IMR-90 (cell line): ENCODE measurements at regions not wholly inside any gene's neighbourhood (a gene's known extent, or its start where the extent isn't known, plus 50 kb on each side); places are given as distances from the start of the nearest gene placed in this dataset.

ENCODE experiments used
- ATAC-seq: fragments of 200-7000 bp; cut with Tn5 transposase; 2 replicates; pipeline ENCODE4 v1.9.1; 2020; ENCODE audit warnings: low read depth, mild to moderate bottlenecking, moderate library complexity
- BruUV-seq: library from RNA; stranded (reverse); fragments of 400-500 nt; replicated peaks from 2 replicates; lab custom pipeline; 2021; lab: Mats Ljungman, UMichigan
- CTCF ChIA-PET: fragments of 300-600 bp; formaldehyde crosslinking; extraction: SDS; loops from one replicate; lab custom pipeline; 2021; ENCODE audit warnings: antibody characterized with exemption; lab: Yijun Ruan, JAX
- POLR2A ChIA-PET: fragments of 300-600 bp; sonication (Branson Sonifier 250); formaldehyde crosslinking; loops from one replicate; lab custom pipeline; 2022; ENCODE audit warnings: antibody characterized with exemption; ENCODE audit not compliant: unreplicated experiment; lab: Charles Lee
- DNase-seq: peaks from one replicate; pipeline ENCODE4 v3.0.0; 2013
- H2AFZ ChIP-seq: replicated peaks from 2 replicates; pipeline ENCODE3; 2013; ENCODE audit warnings: low read length, mild to moderate bottlenecking; ENCODE audit not compliant: poor library complexity
- H2AK5ac ChIP-seq: 2 replicates; pipeline ENCODE4 v1.6.1; 2013; ENCODE audit warnings: low read depth, low read length, inconsistent platforms
- H2AK9ac ChIP-seq: replicated peaks from 2 replicates; pipeline ENCODE3; 2013; ENCODE audit warnings: mild to moderate bottlenecking, low read depth, low read length, moderate library complexity; ENCODE audit not compliant: poor library complexity
- H2BK120ac ChIP-seq: 2 replicates; pipeline ENCODE4 v1.6.1; 2013; ENCODE audit warnings: low read depth, low read length, inconsistent platforms
- H2BK15ac ChIP-seq: 3 replicates; pipeline ENCODE4 v1.6.1; 2013; ENCODE audit warnings: low read depth, low read length, inconsistent platforms
- H2BK20ac ChIP-seq: 2 replicates; pipeline ENCODE4 v1.6.1; 2013; ENCODE audit warnings: low read depth, mild to moderate bottlenecking, inconsistent platforms, low read length, moderate library complexity
- H2BK5ac ChIP-seq: 2 replicates; pipeline ENCODE4 v1.6.1; 2013; ENCODE audit warnings: mild to moderate bottlenecking, low read depth, low read length, inconsistent platforms; ENCODE audit not compliant: poor library complexity, severe bottlenecking
- H3K14ac ChIP-seq: replicated peaks from 2 replicates; pipeline ENCODE4 v1.6.1; 2013; ENCODE audit warnings: low read depth, low read length, inconsistent platforms
- H3K18ac ChIP-seq: 2 replicates; pipeline ENCODE4 v1.6.1; 2013; ENCODE audit warnings: low read depth, low read length, control low read depth
- H3K23ac ChIP-seq: 2 replicates; pipeline ENCODE4 v1.6.1; 2013; ENCODE audit warnings: low read depth, low read length, inconsistent platforms
- H3K27ac ChIP-seq: 2 replicates; pipeline ENCODE4 v1.5.1; 2013; ENCODE audit warnings: mild to moderate bottlenecking, control low read depth, low read length; ENCODE audit not compliant: insufficient read depth
- H3K27me3 ChIP-seq: 2 replicates; pipeline ENCODE4 v1.6.1; 2013; ENCODE audit warnings: low read length; ENCODE audit not compliant: control insufficient read depth, insufficient read depth
- H3K36me3 ChIP-seq: 2 replicates; pipeline ENCODE4 v1.6.1; 2013; ENCODE audit warnings: low read length, mixed read lengths; ENCODE audit not compliant: control insufficient read depth, insufficient read depth
- H3K4ac ChIP-seq: 2 replicates; pipeline ENCODE4 v1.6.1; 2013; ENCODE audit warnings: low read depth, low read length, inconsistent platforms
- H3K4me1 ChIP-seq: 2 replicates; pipeline ENCODE4 v1.6.1; 2013; ENCODE audit warnings: low read length, mixed read lengths; ENCODE audit not compliant: control insufficient read depth, insufficient read depth
- H3K4me2 ChIP-seq: 2 replicates; pipeline ENCODE4 v1.6.1; 2013; ENCODE audit warnings: low read depth, mild to moderate bottlenecking, control low read depth, low read length, moderate library complexity
- H3K4me3 ChIP-seq: 2 replicates; pipeline ENCODE4 v1.5.1; 2013; ENCODE audit warnings: low read depth, mild to moderate bottlenecking, control low read depth, low read length, moderate library complexity; ENCODE audit not compliant: insufficient read depth
- H3K56ac ChIP-seq: 2 replicates; pipeline ENCODE4 v1.6.1; 2013; ENCODE audit warnings: low read length, inconsistent platforms; ENCODE audit not compliant: insufficient read depth; ENCODE audit errors: extremely low read depth
- H3K79me1 ChIP-seq, 2 experiments: 2 replicates each; pipeline ENCODE4 v1.6.1; 2013; ENCODE audit warnings: low read length in 2 of 2, inconsistent platforms in 1 of 2, low read depth in 1 of 2
- H3K9ac ChIP-seq: 2 replicates; pipeline ENCODE4 v1.6.1; 2013; ENCODE audit warnings: low read depth, low read length, control low read depth
- H3K9me1 ChIP-seq: 2 replicates; pipeline ENCODE4 v1.6.1; 2013; ENCODE audit warnings: low read length, inconsistent platforms; ENCODE audit not compliant: insufficient read depth
- H3K9me3 ChIP-seq: 2 replicates; pipeline ENCODE4 v1.6.1; 2013; ENCODE audit warnings: low read length; ENCODE audit not compliant: control insufficient read depth, insufficient read depth
- H4K20me1 ChIP-seq: 2 replicates; pipeline ENCODE4 v1.6.1; 2013; ENCODE audit warnings: low read length, inconsistent platforms; ENCODE audit not compliant: insufficient read depth
- H4K5ac ChIP-seq: 2 replicates; pipeline ENCODE4 v1.6.1; 2013; ENCODE audit warnings: mild to moderate bottlenecking, low read depth, low read length, control low read depth
- H4K8ac ChIP-seq, 2 experiments: 2 replicates each; pipeline ENCODE4 v1.6.1; 2013; ENCODE audit warnings: low read depth in 2 of 2, low read length in 2 of 2, control low read depth in 1 of 2, inconsistent platforms in 1 of 2
- H4K91ac ChIP-seq: 2 replicates; pipeline ENCODE4 v1.6.1; 2013; ENCODE audit warnings: low read depth, low read length, inconsistent platforms; ENCODE audit not compliant: insufficient read depth
- CTCF ChIP-seq: conservative IDR thresholded peaks from 2 replicates; pipeline ENCODE4 v1.5.1; 2012; ENCODE audit warnings: mild to moderate bottlenecking, low read depth, low read length, improper control_type of control experiment
- NFE2L2 ChIP-seq: fragments of 150-350 bp; IDR thresholded peaks from 2 replicates; pipeline ENCODE4 v1.6.1; 2016; ENCODE audit warnings: low read depth, mild to moderate bottlenecking, low read length
- RAD21 ChIP-seq: IDR thresholded peaks from 2 replicates; pipeline ENCODE4 v1.6.1; 2012; ENCODE audit warnings: low read length, improper control_type of control experiment
- RCOR1 ChIP-seq: IDR thresholded peaks from 2 replicates; pipeline ENCODE4 v1.6.1; 2012; ENCODE audit warnings: mild to moderate bottlenecking, low read length, improper control_type of control experiment; ENCODE audit not compliant: insufficient replicate concordance
- SMC3 ChIP-seq: fragments of 150-350 bp; IDR thresholded peaks from 2 replicates; pipeline ENCODE4 v1.6.1; 2016; ENCODE audit warnings: low read depth, mild to moderate bottlenecking, antibody characterized with exemption, low read length, moderate library complexity
- WGBS, 2 experiments: methylation state at CpG; one replicate each; pipeline versions ENCODE4 v1.1.5 to v1.1.7; 2013; ENCODE audit warnings: missing lambda C conversion rate in 2 of 2; ENCODE audit not compliant: insufficient read length in 1 of 2; ENCODE audit errors: extremely low coverage in 2 of 2; 5-methylcytosine and 5-hydroxymethylcytosine counted together
- dilution Hi-C: fragments of 300-500 bp; cut with HindIII; formaldehyde crosslinking; loops from one replicate; pipeline ENCODE4 v1.14.3; 2018; ENCODE audit warnings: low sequenced_read_pairs; ENCODE audit not compliant: unreplicated experiment
- in situ Hi-C: fragments of 300-500 bp; cut with MboI; formaldehyde crosslinking; loops from 3 replicates; pipeline ENCODE4 v1.14.3; 2019; ENCODE audit warnings: low sequenced_read_pairs, inconsistent platforms, mixed read lengths
- intact Hi-C: fragments of 100-400 bp; cut with micrococcal nuclease; formaldehyde crosslinking; loops from 2 replicates; pipeline ENCODE4 v1.10.0; 2022

- Histone ChIP-seq H3K4ac (no peak overlapping the region), H3K27me3 (peaks cover 3% of the 10 kb centered on the region; the same call in 1 of the 2 replicates), H4K91ac (no peak overlapping the region), H4K5ac (no peak overlapping the region), H2BK120ac (no peak overlapping the region), H2BK20ac (no peak overlapping the region), H3K79me1 (no peaks in the 10 kb centered on the region), H3K4me2 (no peak overlapping the region), H2AK9ac (no peak overlapping the region), H2BK5ac (no peak overlapping the region), H3K18ac (no peak overlapping the region), H4K8ac (no peak overlapping the region), H3K23ac (no peak overlapping the region), H3K9ac (no peak overlapping the region), H2AFZ (no peak overlapping the region), H3K56ac (no peak overlapping the region), H3K14ac (no peak overlapping the region), H2AK5ac (no peak overlapping the region), H4K20me1 (no peaks in the 10 kb centered on the region), H3K27ac (no peak overlapping the region), H3K36me3 (no peaks in the 10 kb centered on the region), H3K4me1 (no peaks in the 10 kb centered on the region), H2BK15ac (no peak overlapping the region), H3K9me1 (no peaks in the 10 kb centered on the region), H3K4me3 (no peak overlapping the region), H3K9me3 (no peaks in the 10 kb centered on the region)
- POLR2A ChIA-PET = no interaction called here
- 79% methylated on average over 2 of the region's 9 CpGs; no CpG with 5 or more reads in 1 of the 2 experiments for WGBS, 2 experiments
- no TSS peak for BruUV-seq
- ATAC-seq (no peak), DNase-seq (no peak)
- in situ Hi-C loops = no loop called here
- intact Hi-C loops = no loop called here
- TF ChIP-seq SMC3 (no peak), RAD21 (no peak), CTCF (no peak), NFE2L2 (no peak), RCOR1 (no peak)
- dilution Hi-C loops = no loop called here
- CTCF ChIA-PET = no interaction called here
Measured at GRCh38 chr20:48204499-48204898, 419.2 kb upstream of the SULF2 start.
